CD14-positive monocyte (primary cell): ENCODE measurements at regions not wholly inside any gene's neighbourhood (a gene's known extent, or its start where the extent isn't known, plus 50 kb on each side); places are given as distances from the start of the nearest gene placed in this dataset.

Source experiments
- DNase-seq, 3 donors: peaks; one replicate each; pipeline ENCODE4 v3.0.0-alpha.2; 2011 to 2022
- H2AFZ ChIP-seq: 2 replicates; pipeline ENCODE4 v1.6.0; 2012; ENCODE audit warnings: mild to moderate bottlenecking, low read depth, low read length, inconsistent platforms; ENCODE audit not compliant: insufficient read depth, poor library complexity, severe bottlenecking
- H3K27ac ChIP-seq, 2 donors: 1 replicate in 1 of 2; 2 replicates in 1 of 2; pipeline ENCODE4 v1.5.1; 2012 to 2013; ENCODE audit warnings: low read length in 2 of 2, control low read depth in 1 of 2, inconsistent platforms in 1 of 2, low read depth in 1 of 2, mild to moderate bottlenecking in 1 of 2
- H3K27me3 ChIP-seq, 2 donors: one replicate each; pipeline versions ENCODE4 v1.6.0 to v1.6.1; 2011 to 2013; ENCODE audit warnings: low read length in 2 of 2; ENCODE audit not compliant: control insufficient read depth in 2 of 2, insufficient read depth in 2 of 2
- H3K36me3 ChIP-seq, 2 donors: replicated peaks in 1 of 2; 1 replicate in 1 of 2; 2 replicates in 1 of 2; pipeline versions ENCODE4 v1.5.1 to v1.6.1; 2012 to 2013; ENCODE audit warnings: low read length in 2 of 2, control low read depth in 1 of 2, inconsistent platforms in 1 of 2, mild to moderate bottlenecking in 1 of 2; ENCODE audit not compliant: insufficient read depth in 2 of 2, control insufficient read depth in 1 of 2
- H3K4me1 ChIP-seq, 2 donors: 1 replicate in 1 of 2; 2 replicates in 1 of 2; pipeline versions ENCODE4 v1.5.1 to v1.6.1; 2012 to 2013; ENCODE audit warnings: low read length in 2 of 2, control low read depth in 1 of 2, inconsistent platforms in 1 of 2, mild to moderate bottlenecking in 1 of 2, moderate library complexity in 1 of 2; ENCODE audit not compliant: insufficient read depth in 2 of 2, control insufficient read depth in 1 of 2
- H3K4me2 ChIP-seq: replicated peaks from 2 replicates; pipeline ENCODE3; 2012; ENCODE audit warnings: low read length, moderate library complexity, mild to moderate bottlenecking; ENCODE audit not compliant: poor library complexity, severe bottlenecking; ENCODE audit errors: extremely low read depth
- H3K4me3 ChIP-seq, 3 experiments: fragments of 200-600 bp in 1 of 3; sonication (generic) in 1 of 3; replicated peaks in 1 of 3; 1 replicate in 2 of 3; 2 replicates in 1 of 3; pipeline ENCODE4 v1.5.1; 2011 to 2013; ENCODE audit warnings: low read length in 3 of 3, mild to moderate bottlenecking in 3 of 3, control low read depth in 2 of 3, low read depth in 2 of 3, inconsistent platforms in 1 of 3, moderate library complexity in 1 of 3
- H3K79me2 ChIP-seq: 2 replicates; pipeline ENCODE4 v1.6.0; 2012; ENCODE audit warnings: mild to moderate bottlenecking, control low read depth, inconsistent platforms, low read length, moderate library complexity; ENCODE audit not compliant: insufficient read depth
- H3K9ac ChIP-seq: 2 replicates; pipeline ENCODE4 v1.6.0; 2017; ENCODE audit warnings: low read length, mild to moderate bottlenecking; ENCODE audit not compliant: insufficient read depth, poor library complexity, severe bottlenecking
- H3K9me3 ChIP-seq, 2 donors: replicated peaks in 1 of 2; 1 replicate in 1 of 2; 2 replicates in 1 of 2; pipeline versions ENCODE4 v1.5.1 to v1.6.1; 2012 to 2013; ENCODE audit warnings: low read length in 2 of 2, control low read depth in 1 of 2; ENCODE audit not compliant: control insufficient read depth in 1 of 2, insufficient read depth in 1 of 2
- H4K20me1 ChIP-seq: 2 replicates; pipeline ENCODE4 v1.6.0; 2012; ENCODE audit warnings: mild to moderate bottlenecking, low read length, control low read depth, moderate library complexity; ENCODE audit not compliant: insufficient read depth
- H3K27ac Mint-ChIP-seq, 7 donors: one replicate each; pipeline ENCODE4 v1.8.0; 2020; ENCODE audit warnings: mild to moderate bottlenecking in 7 of 7, mixed read lengths in 7 of 7, moderate library complexity in 6 of 7, inconsistent platforms in 2 of 7
- H3K27me3 Mint-ChIP-seq, 3 donors: one replicate each; pipeline ENCODE4 v1.8.0; 2021 to 2022; ENCODE audit warnings: low read depth in 3 of 3, mild to moderate bottlenecking in 3 of 3, mixed read lengths in 3 of 3, moderate library complexity in 3 of 3, inconsistent platforms in 1 of 3
- H3K36me3 Mint-ChIP-seq, 2 donors: one replicate each; pipeline ENCODE4 v1.8.0; 2020; ENCODE audit warnings: mixed read lengths in 2 of 2, inconsistent platforms in 1 of 2, mild to moderate bottlenecking in 1 of 2
- H3K4me1 Mint-ChIP-seq: one replicate; pipeline ENCODE4 v1.8.0; 2020; ENCODE audit warnings: mild to moderate bottlenecking, mixed read lengths
- H3K4me3 Mint-ChIP-seq, 2 donors: one replicate each; pipeline ENCODE4 v1.8.0; 2020; ENCODE audit warnings: mild to moderate bottlenecking in 2 of 2, mixed read lengths in 2 of 2, moderate library complexity in 1 of 2
- H3K9me3 Mint-ChIP-seq, 7 donors: one replicate each; pipeline ENCODE4 v1.8.0; 2020 to 2022; ENCODE audit warnings: mixed read lengths in 7 of 7, mild to moderate bottlenecking in 6 of 7, moderate library complexity in 6 of 7, inconsistent platforms in 2 of 7
- WGBS: methylation state at CpG from one replicate; pipeline ENCODE4 v1.1.5; 2013; ENCODE audit warnings: missing lambda C conversion rate; ENCODE audit not compliant: insufficient coverage; 5-methylcytosine and 5-hydroxymethylcytosine counted together
- intact Hi-C, 2 donors: fragments of 100-400 bp; cut with micrococcal nuclease; formaldehyde crosslinking; loops; one replicate each; pipeline versions ENCODE4 v1.15.0 to v1.15.1; 2023
- TF ChIP-seq, protein P1 (sequence below): fragments of 200-600 bp; IDR thresholded peaks from one replicate; pipeline ENCODE4 v1.8.0; 2022; ENCODE audit warnings: antibody characterized with exemption, mild to moderate bottlenecking

DNA sequence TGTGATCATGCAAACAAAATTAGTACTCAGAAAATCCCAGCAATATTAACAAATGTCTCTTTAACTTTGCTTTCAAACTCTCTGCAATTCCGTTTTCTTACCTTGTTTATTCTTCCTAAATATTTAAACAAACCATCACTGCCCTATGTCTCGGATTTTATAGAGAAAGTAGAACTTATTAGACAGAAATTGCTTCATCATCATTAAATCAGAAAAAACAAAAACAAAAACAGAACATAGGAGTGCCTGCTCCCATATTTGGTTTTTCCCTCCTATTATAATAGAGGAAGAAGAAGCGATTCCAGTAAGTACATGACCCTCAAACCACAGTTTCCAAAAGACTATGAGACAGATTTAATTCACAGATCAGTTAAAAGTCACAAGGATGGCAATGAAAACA, 1228.0 kb downstream of the RPA4 start:
- DNase-seq = no peak
- Histone ChIP-seq H3K27ac (no peak overlapping the region), H3K4me1 (no peaks in the 10 kb centered on the region), H3K36me3 (no peaks in the 10 kb centered on the region), H2AFZ (no peak overlapping the region), H3K27me3 (no peaks in the 10 kb centered on the region), H3K79me2 (no peaks in the 10 kb centered on the region), H4K20me1 (no peaks in the 10 kb centered on the region), H3K9me3 (no peaks in the 10 kb centered on the region), H3K4me2 (no peak overlapping the region), H3K9ac (no peak overlapping the region), H3K4me3 (no peak overlapping the region)
- H3K9me3 Mint-ChIP-seq = peaks cover 0 to 5% (median 2%) of the 10 kb centered on the region in 7 donors
- no peaks in the 10 kb centered on the region for H3K36me3 Mint-ChIP-seq
- no CpG with 5 or more reads among the region's 3 CpGs for WGBS
- H3K4me1 Mint-ChIP-seq = no peaks in the 10 kb centered on the region
- intact Hi-C loops = no loop called here
- H3K27me3 Mint-ChIP-seq = peaks cover 0 to 2% (median 0%) of the 10 kb centered on the region in 3 donors
- no peak overlapping the region for H3K4me3 Mint-ChIP-seq
- H3K27ac Mint-ChIP-seq = no peak overlapping the region
- TF ChIP-seq, protein P1, sequence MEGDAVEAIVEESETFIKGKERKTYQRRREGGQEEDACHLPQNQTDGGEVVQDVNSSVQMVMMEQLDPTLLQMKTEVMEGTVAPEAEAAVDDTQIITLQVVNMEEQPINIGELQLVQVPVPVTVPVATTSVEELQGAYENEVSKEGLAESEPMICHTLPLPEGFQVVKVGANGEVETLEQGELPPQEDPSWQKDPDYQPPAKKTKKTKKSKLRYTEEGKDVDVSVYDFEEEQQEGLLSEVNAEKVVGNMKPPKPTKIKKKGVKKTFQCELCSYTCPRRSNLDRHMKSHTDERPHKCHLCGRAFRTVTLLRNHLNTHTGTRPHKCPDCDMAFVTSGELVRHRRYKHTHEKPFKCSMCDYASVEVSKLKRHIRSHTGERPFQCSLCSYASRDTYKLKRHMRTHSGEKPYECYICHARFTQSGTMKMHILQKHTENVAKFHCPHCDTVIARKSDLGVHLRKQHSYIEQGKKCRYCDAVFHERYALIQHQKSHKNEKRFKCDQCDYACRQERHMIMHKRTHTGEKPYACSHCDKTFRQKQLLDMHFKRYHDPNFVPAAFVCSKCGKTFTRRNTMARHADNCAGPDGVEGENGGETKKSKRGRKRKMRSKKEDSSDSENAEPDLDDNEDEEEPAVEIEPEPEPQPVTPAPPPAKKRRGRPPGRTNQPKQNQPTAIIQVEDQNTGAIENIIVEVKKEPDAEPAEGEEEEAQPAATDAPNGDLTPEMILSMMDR = no peak

DNA sequence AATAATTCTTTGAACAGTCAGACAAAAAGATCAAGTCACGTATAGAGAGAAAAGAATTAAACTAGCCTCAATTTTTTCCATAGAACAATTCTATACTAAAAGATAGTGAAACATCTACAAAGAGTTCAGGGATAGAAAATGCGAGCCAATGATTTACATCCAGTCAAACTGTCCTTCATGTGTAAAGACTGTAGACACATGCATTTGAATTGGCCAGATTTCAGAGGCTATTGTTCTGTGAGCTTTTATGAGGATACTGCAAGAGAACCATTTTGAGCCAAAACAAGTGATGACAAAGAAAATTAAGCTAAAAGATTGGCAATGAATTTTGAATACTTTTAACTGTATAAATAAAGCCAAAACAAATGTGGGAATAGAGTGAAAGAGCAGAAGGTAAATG, 1230.3 kb downstream of the RPA4 start:
- Histone ChIP-seq H3K4me2 (no peak overlapping the region), H2AFZ (no peak overlapping the region), H3K4me3 (no peak overlapping the region), H4K20me1 (no peaks in the 10 kb centered on the region), H3K27me3 (no peaks in the 10 kb centered on the region), H3K9ac (no peak overlapping the region), H3K79me2 (no peaks in the 10 kb centered on the region), H3K4me1 (no peaks in the 10 kb centered on the region), H3K27ac (no peak overlapping the region), H3K36me3 (no peaks in the 10 kb centered on the region), H3K9me3 (peaks cover 1 to 6% of the 10 kb centered on the region in 2 donors)
- intact Hi-C loops = no loop called here
- H3K9me3 Mint-ChIP-seq = peaks cover 0 to 9% (median 0%) of the 10 kb centered on the region in 7 donors
- H3K27ac Mint-ChIP-seq = no peak overlapping the region
- no peak overlapping the region for H3K4me3 Mint-ChIP-seq
- DNase-seq = no peak
- peaks cover 0 to 2% (median 0%) of the 10 kb centered on the region in 3 donors for H3K27me3 Mint-ChIP-seq
- no CpG with 5 or more reads among the region's 2 CpGs for WGBS
- TF ChIP-seq, protein P1 = no peak
- no peaks in the 10 kb centered on the region for H3K36me3 Mint-ChIP-seq
- H3K4me1 Mint-ChIP-seq = no peaks in the 10 kb centered on the region
